Cardiac fibroblast (primary cell): ENCODE measurements at regions not wholly inside any gene's neighbourhood (a gene's known extent, or its start where the extent isn't known, plus 50 kb on each side); places are given as distances from the start of the nearest gene placed in this dataset.
A peak's percentile ranks its signal among the peaks of the same experiment; 100 is the strongest.

Source experiments
- DNase-seq, 2 donors: peaks; one replicate each; pipeline versions ENCODE4 v3.0.0 to v3.0.0-alpha.2; 2010; ENCODE audit warnings: low read depth in 2 of 2
- H3K4me3 ChIP-seq, 2 donors: replicated peaks in 1 of 2; 1 replicate in 1 of 2; 2 replicates in 1 of 2; pipeline ENCODE4 v1.5.1; 2011; ENCODE audit warnings: low read depth in 2 of 2, low read length in 2 of 2, mild to moderate bottlenecking in 2 of 2, moderate library complexity in 1 of 2
- TF ChIP-seq, protein P1 (sequence below): IDR thresholded peaks from one replicate; pipeline ENCODE4 v1.5.1; 2011; ENCODE audit warnings: low read depth, mild to moderate bottlenecking, low read length, inconsistent platforms

GRCh38 chr20:60210779-60211617 is 252.8 kb downstream of the CDH26 start:
- peak; percentile 34 to 70 for DNase-seq
- H3K4me3 ChIP-seq = no peak overlapping the region
- TF ChIP-seq, protein P1, sequence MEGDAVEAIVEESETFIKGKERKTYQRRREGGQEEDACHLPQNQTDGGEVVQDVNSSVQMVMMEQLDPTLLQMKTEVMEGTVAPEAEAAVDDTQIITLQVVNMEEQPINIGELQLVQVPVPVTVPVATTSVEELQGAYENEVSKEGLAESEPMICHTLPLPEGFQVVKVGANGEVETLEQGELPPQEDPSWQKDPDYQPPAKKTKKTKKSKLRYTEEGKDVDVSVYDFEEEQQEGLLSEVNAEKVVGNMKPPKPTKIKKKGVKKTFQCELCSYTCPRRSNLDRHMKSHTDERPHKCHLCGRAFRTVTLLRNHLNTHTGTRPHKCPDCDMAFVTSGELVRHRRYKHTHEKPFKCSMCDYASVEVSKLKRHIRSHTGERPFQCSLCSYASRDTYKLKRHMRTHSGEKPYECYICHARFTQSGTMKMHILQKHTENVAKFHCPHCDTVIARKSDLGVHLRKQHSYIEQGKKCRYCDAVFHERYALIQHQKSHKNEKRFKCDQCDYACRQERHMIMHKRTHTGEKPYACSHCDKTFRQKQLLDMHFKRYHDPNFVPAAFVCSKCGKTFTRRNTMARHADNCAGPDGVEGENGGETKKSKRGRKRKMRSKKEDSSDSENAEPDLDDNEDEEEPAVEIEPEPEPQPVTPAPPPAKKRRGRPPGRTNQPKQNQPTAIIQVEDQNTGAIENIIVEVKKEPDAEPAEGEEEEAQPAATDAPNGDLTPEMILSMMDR = peak; percentile 89

DNA sequence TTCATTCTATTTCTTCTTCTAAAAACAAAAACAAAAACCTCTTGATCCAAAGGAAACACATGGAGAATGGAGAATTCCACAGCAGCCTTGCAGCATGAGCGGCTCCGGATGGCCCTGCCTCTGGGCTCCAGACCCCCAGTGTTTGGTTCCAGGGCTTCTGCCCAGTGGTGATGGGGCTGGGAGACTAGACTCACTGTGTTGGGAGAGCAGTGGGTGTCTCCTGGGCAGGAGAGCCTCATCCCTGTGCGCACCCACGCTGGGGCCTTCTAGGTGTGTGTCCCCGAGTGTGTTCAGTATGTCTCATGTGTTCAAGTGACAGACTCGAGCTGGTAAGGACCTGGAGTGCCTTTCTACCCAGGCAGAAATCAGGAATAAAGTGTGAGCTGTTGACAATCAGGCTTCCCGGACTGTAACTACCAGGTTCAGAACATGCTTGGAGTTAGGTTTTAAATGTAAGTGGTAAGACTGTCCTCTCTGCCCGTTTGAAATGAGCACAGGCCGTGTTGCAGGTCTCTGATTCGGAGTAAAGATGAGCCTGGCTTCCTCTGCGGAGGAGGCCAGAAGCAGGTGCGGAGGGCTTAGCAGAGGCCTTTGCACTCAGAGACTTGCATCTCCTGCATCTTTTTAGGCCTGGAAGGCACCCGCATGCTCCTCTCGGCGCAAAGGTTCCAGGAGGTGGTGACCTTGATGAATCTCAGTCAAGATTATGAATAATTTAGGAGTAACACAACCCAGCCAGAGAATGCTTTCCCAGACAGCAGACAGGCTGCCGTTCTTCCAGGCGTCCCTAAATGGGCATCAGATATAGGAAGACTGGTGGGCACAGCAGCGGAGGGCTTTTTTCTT is 253.6 kb downstream of the CDH26 start:
- no peak for DNase-seq
- no peak overlapping the region for H3K4me3 ChIP-seq
- TF ChIP-seq, protein P1 = no peak

DNA sequence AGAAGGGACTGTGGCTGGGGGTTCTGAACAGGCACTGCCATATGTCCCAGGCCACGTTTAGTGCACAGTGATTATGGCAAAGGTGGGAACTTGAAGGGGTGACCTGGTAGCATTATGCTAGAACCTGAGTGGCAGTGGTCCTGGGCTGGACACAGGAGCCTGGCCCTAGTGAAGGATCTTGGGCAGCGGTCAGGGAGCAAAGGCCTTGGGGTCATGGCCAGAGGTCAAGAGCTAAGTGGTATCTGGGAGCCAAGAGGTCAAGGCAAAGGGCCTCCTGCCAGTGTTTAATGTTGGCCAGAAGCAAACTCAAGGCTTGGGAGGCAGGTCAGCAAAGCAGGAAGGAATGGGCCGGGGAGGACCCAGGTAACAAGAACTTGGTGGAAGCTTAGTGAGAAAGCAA is 254.5 kb downstream of the CDH26 start:
- no peak for DNase-seq
- H3K4me3 ChIP-seq = no peak overlapping the region
- TF ChIP-seq, protein P1 = no peak

GRCh38 chr20:60213126-60213893 is 255.1 kb downstream of the CDH26 start:
- no peak overlapping the region for H3K4me3 ChIP-seq
- no peak for DNase-seq
- TF ChIP-seq, protein P1 = no peak

DNA sequence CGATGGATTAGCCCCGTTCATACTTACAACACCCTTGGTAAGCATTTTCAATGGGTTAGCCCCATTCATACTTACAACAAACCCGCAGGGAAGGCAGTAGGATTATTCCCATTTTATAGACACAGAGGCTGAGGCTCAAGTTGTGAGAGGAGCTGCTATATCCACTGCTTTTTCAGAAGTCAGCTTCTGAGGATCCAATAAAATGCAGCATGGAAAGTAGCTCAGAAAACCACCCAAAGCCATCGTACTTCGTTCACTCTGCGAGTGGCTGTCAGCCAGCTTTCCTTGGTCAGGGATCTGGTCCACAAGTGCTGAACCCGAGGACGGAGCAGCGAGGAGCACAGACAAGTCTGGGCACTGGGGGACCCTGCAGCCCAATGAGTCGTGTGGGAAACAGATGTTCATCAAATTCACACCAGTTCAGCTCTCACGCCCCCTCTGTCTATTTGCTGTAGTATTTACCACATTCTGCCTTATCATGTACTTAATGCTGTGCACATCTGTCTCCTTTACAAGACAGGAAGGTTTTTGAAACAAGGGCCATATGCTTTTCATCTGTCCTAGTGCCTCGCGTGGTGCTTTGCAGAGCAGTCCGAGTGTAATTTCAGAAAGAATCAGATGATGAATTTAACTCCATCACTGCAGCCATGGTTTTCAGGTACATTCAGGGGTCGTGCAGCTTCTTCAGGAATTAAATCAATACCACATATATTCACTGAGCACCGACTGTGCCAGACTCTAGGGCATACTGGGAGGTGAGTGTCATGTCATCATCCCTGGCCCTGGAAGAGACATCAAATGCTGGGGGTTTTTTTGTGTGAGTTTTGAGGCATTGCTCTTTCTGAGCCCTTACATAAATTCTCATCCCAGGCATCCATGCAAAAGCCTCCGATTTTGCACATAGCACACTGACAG is 256.9 kb downstream of the CDH26 start:
- TF ChIP-seq, protein P1 = no peak
- H3K4me3 ChIP-seq = no peak overlapping the region
- DNase-seq = no peak
